GM10266 (cell line): ENCODE measurements at regions not wholly inside any gene's neighbourhood (a gene's known extent, or its start where the extent isn't known, plus 50 kb on each side); places are given as distances from the start of the nearest gene placed in this dataset.

Experiments
- DNase-seq: peaks from one replicate; pipeline ENCODE4 v3.0.0; 2012; ENCODE audit errors: extremely low spot score
- TF ChIP-seq, protein P1 (sequence below): IDR thresholded peaks from 2 replicates; pipeline ENCODE4 v1.5.1; 2012; ENCODE audit warnings: mild to moderate bottlenecking, low read depth; ENCODE audit not compliant: control insufficient read depth, insufficient read depth; ENCODE audit errors: missing control alignments

DNA sequence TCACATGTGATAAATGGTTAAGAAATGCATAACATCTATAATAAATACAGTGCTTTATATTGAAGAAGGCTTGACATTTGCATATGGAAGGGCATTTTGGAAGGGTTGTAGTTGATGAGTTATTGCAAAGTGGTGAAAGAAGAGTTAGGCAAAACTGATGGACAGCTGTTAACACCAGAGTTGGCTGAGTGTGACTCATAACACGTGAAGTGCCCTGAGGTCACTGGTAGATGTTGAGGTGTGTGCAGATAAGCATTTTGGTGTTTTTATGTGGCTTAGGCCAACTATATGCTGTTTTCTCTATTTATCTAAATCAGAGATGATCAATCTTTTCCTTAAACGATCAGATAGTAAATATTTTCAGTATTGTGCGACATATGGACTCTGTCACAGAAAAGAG, 154.3 kb upstream of the KCNH7 start:
- TF ChIP-seq, protein P1, sequence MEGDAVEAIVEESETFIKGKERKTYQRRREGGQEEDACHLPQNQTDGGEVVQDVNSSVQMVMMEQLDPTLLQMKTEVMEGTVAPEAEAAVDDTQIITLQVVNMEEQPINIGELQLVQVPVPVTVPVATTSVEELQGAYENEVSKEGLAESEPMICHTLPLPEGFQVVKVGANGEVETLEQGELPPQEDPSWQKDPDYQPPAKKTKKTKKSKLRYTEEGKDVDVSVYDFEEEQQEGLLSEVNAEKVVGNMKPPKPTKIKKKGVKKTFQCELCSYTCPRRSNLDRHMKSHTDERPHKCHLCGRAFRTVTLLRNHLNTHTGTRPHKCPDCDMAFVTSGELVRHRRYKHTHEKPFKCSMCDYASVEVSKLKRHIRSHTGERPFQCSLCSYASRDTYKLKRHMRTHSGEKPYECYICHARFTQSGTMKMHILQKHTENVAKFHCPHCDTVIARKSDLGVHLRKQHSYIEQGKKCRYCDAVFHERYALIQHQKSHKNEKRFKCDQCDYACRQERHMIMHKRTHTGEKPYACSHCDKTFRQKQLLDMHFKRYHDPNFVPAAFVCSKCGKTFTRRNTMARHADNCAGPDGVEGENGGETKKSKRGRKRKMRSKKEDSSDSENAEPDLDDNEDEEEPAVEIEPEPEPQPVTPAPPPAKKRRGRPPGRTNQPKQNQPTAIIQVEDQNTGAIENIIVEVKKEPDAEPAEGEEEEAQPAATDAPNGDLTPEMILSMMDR, result no peak

GRCh38 chr2:162989507-162989906, 150.9 kb upstream of the KCNH7 start:
- TF ChIP-seq, protein P1, result no peak
- DNase-seq, result no peak

More for the DNA sequence above, 154.3 kb upstream of the KCNH7 start:
- no peak for DNase-seq

GRCh38 chr2:162974771-162975170, 136.2 kb upstream of the KCNH7 start:
- no peak for DNase-seq
- TF ChIP-seq, protein P1, result no peak

GRCh38 chr2:162972383-162972782, 133.8 kb upstream of the KCNH7 start:
- TF ChIP-seq, protein P1, result no peak
- no peak for DNase-seq

- DNase-seq, result no peak
- TF ChIP-seq, protein P1, result no peak
These were observed 129.7 kb upstream of the KCNH7 start for GRCh38 chr2:162968306-162968705.

DNA sequence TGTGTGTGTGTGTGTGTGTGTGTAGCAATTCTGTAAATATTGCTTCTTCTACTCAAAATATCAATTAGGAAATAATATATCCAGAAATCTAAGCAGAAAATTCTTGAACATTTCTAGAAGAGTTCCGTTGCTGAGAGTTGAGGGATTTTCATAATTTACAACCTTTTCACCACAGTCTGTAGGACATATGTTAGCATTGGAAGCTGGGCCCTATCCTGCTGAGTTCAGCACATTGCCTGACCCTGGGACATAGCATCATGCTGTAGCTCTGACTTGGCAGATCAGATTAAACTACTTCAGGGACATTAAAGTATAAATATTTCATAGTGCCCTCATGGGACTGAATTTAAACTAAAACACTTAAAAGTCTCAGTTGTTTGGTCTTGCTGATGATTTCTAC, 129.2 kb upstream of the KCNH7 start:
- TF ChIP-seq, protein P1, result no peak
- DNase-seq, result no peak

- no peak for DNase-seq
These were observed 128.6 kb upstream of the KCNH7 start for GRCh38 chr2:162967147-162967546.

More at GRCh38 chr2:162967147-162967546, 128.6 kb upstream of the KCNH7 start:
- TF ChIP-seq, protein P1, result no peak
